GM13977 (cell line): ENCODE measurements at regions not wholly inside any gene's neighbourhood (a gene's known extent, or its start where the extent isn't known, plus 50 kb on each side); places are given as distances from the start of the nearest gene placed in this dataset.

ENCODE experiments used
- DNase-seq: peaks from one replicate; pipeline ENCODE4 v3.0.0; 2012; ENCODE audit warnings: low spot score
- CTCF ChIP-seq: IDR thresholded peaks from 2 replicates; pipeline ENCODE4 v1.5.1; 2012; ENCODE audit warnings: mild to moderate bottlenecking, control low read depth; ENCODE audit not compliant: insufficient read depth; ENCODE audit errors: extremely low read depth, missing control alignments
- in situ Hi-C: fragments of 300-500 bp; cut with MboI; formaldehyde crosslinking; loops from one replicate; pipeline ENCODE4 v1.12.0; 2022; ENCODE audit warnings: low sequenced_read_pairs, low pct_unique_long_range_greater_than_20kb, mixed read lengths, inconsistent platforms; ENCODE audit not compliant: unreplicated experiment

DNA sequence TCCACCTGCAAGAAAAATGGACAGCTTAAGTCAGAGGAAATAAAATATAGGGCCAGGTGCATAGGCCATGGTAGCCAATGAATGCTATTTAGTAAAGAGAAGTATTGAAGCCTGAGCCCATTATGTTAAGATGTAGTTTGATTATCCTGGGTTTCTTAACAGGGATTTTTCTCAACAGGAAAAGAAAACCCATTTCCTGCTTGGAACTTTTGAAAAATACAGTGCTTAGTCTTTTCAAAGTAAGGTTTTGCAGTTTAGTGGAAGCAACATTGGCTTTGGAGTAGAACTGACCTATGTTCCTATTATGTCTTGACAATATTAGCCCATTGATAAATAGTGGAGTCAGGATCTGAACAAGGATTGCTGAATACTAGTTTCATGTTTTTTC lies 259.5 kb upstream of the TGFBR2 start:
- DNase-seq: no peak
- no peak for TF ChIP-seq CTCF
- in situ Hi-C loops: no loop called here

GRCh38 chr3:30347679-30348216 lies 258.7 kb upstream of the TGFBR2 start:
- DNase-seq: peak; percentile 3
- no peak for TF ChIP-seq CTCF
- in situ Hi-C loops: no loop called here

DNA sequence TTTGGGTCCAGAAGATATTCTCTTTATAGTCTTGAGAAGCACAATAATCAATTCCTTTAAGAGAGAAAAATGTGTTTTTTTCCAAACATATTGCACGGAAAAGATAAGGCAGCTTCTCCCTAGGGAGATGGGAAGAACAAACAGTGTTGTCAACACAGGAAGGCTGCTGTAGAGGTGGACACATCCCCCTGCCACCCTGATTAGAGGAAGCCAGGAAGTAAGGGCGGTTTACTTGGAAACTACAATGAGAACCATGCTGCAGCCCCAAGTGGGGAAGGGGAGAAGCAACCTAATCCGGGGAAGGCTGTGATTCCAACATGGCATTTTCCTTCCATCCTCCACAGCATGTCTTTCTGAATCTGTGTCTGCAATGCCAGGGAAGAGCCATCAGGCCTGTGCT lies 256.9 kb upstream of the TGFBR2 start:
- in situ Hi-C loops: no loop called here
- TF ChIP-seq CTCF: no peak

GRCh38 chr3:30350011-30350410 lies 256.4 kb upstream of the TGFBR2 start:
- DNase-seq: no peak
- no peak for TF ChIP-seq CTCF
- in situ Hi-C loops: no loop called here

More for the DNA sequence above, 256.9 kb upstream of the TGFBR2 start:
- DNase-seq: no peak

DNA sequence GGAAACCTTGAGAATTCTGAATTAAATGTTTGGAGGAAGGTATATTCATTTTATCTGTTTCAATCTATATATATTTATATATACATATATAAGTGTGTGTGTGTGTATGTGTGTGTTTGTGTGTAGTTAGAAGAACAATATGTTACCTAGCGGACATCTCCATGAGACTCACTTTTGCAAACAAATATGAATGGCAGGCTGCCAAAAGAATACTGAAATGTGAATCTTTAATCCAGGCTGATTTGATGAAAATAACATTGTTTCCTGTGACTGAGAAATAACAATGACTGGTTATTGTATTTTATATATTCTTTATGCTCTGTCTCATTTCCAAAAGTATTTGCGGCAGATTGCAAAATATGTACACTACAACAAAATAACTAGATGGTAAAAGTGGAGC lies 255.5 kb upstream of the TGFBR2 start:
- DNase-seq: no peak
- in situ Hi-C loops: no loop called here
- no peak for TF ChIP-seq CTCF

- DNase-seq: no peak
- in situ Hi-C loops: no loop called here
- no peak for TF ChIP-seq CTCF
These were observed 253.7 kb upstream of the TGFBR2 start for GRCh38 chr3:30352410-30353318.
